ENCODE measurements at regions not wholly inside any gene's neighbourhood (a gene's known extent, or its start where the extent isn't known, plus 50 kb on each side); places are given as distances from the start of the nearest gene placed in this dataset.
"Not testable (repeated sequence)": the region's sequence is repeated elsewhere in the genome, so short reads cannot be mapped to it uniquely, and the experiment has no call there.

- not testable (repeated sequence) for TF ChIP-seq ZC3H8 (IDR thresholded peaks at IDR 0.05); PHF8 (IDR thresholded peaks at IDR 0.05; ENCODE audit: borderline replicate concordance, low read length); RCOR1 (IDR thresholded peaks at IDR 0.05; ENCODE audit: borderline replicate concordance in 1 of 2, low read depth in 2 of 2, low read length in 2 of 2); EZH2 (IDR thresholded peaks at IDR 0.05; ENCODE audit: borderline replicate concordance, low read depth, low read length); TGIF2 (CRISPR knock-in tag; IDR thresholded peaks at IDR 0.05); FIP1L1 (IDR thresholded peaks at IDR 0.05; ENCODE audit: low read depth, low read length, poor library complexity, severe bottlenecking); ESRRA (IDR thresholded peaks at IDR 0.05; ENCODE audit: borderline replicate concordance, low read depth); ZNF398 (CRISPR knock-in tag; IDR thresholded peaks at IDR 0.05); ZNF217 (CRISPR knock-in tag; IDR thresholded peaks at IDR 0.05); CBX5 (IDR thresholded peaks at IDR 0.05; ENCODE audit: borderline replicate concordance, low read depth); ZNF695 (CRISPR knock-in tag; IDR thresholded peaks at IDR 0.05)
- TF ChIP-seq, protein P1, sequence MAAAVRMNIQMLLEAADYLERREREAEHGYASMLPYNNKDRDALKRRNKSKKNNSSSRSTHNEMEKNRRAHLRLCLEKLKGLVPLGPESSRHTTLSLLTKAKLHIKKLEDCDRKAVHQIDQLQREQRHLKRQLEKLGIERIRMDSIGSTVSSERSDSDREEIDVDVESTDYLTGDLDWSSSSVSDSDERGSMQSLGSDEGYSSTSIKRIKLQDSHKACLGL (CRISPR knock-in tag; IDR thresholded peaks at IDR 0.05; ENCODE audit: borderline replicate concordance, poor library complexity, severe bottlenecking): not testable (repeated sequence)
Observed at GRCh38 chr2:185591276-185591675, 147.3 kb upstream of the FSIP2 start.
